Chondrocyte (in vitro differentiated cells): ENCODE measurements at regions not wholly inside any gene's neighbourhood (a gene's known extent, or its start where the extent isn't known, plus 50 kb on each side); places are given as distances from the start of the nearest gene placed in this dataset.

ENCODE experiments used
- DNase-seq: peaks from one replicate; pipeline ENCODE4 v3.0.0; 2021; ENCODE audit warnings: mixed read lengths, low spot score
- H3K27ac Mint-ChIP-seq: one replicate; pipeline ENCODE4 v1.8.0; 2021; ENCODE audit warnings: mild to moderate bottlenecking, moderate library complexity, mixed read lengths; ENCODE audit not compliant: unreplicated experiment
- H3K27me3 Mint-ChIP-seq: 2 replicates; pipeline ENCODE4 v1.8.0; 2021; ENCODE audit warnings: low read depth, mixed read lengths
- H3K36me3 Mint-ChIP-seq: 2 replicates; pipeline ENCODE4 v1.8.0; 2021; ENCODE audit warnings: low read depth, mixed read lengths
- H3K4me1 Mint-ChIP-seq: 2 replicates; pipeline ENCODE4 v1.8.0; 2021; ENCODE audit warnings: low read depth, mild to moderate bottlenecking, mixed read lengths
- H3K4me3 Mint-ChIP-seq: one replicate; pipeline ENCODE4 v1.8.0; 2021; ENCODE audit warnings: mild to moderate bottlenecking, moderate library complexity, mixed read lengths; ENCODE audit not compliant: unreplicated experiment
- H3K9me3 Mint-ChIP-seq: 2 replicates; pipeline ENCODE4 v1.8.0; 2021; ENCODE audit warnings: low read depth, mixed read lengths
- CTCF ChIP-seq: fragments of 200-600 bp; sonication (generic); IDR thresholded peaks from 2 replicates; pipeline ENCODE4 v1.5.0; 2021; ENCODE audit warnings: antibody characterized with exemption, mild to moderate bottlenecking, moderate library complexity

- H3K36me3 Mint-ChIP-seq = no peaks in the 10 kb centered on the region
- H3K9me3 Mint-ChIP-seq = no peaks in the 10 kb centered on the region
- no peak for DNase-seq
- TF ChIP-seq CTCF = no peak
- H3K4me1 Mint-ChIP-seq = peaks cover 40% of the 10 kb centered on the region
- H3K4me3 Mint-ChIP-seq = no peak overlapping the region
- H3K27ac Mint-ChIP-seq = no peak overlapping the region
- H3K27me3 Mint-ChIP-seq = peaks cover 5% of the 10 kb centered on the region
These were observed 89.4 kb upstream of the TLL1 start for GRCh38 chr4:165783626-165784025.

GRCh38 chr4:165784672-165785071 lies 88.4 kb upstream of the TLL1 start:
- peaks cover 50% of the 10 kb centered on the region for H3K4me1 Mint-ChIP-seq
- DNase-seq = no peak
- H3K27me3 Mint-ChIP-seq = peaks cover 5% of the 10 kb centered on the region
- no peaks in the 10 kb centered on the region for H3K36me3 Mint-ChIP-seq
- TF ChIP-seq CTCF = no peak
- no peaks in the 10 kb centered on the region for H3K9me3 Mint-ChIP-seq
- no peak overlapping the region for H3K27ac Mint-ChIP-seq
- H3K4me3 Mint-ChIP-seq = no peak overlapping the region

GRCh38 chr4:165785337-165785736 lies 87.7 kb upstream of the TLL1 start:
- no peak overlapping the region for H3K27ac Mint-ChIP-seq
- no peak overlapping the region for H3K4me3 Mint-ChIP-seq
- no peak for DNase-seq
- H3K9me3 Mint-ChIP-seq = no peaks in the 10 kb centered on the region
- H3K36me3 Mint-ChIP-seq = no peaks in the 10 kb centered on the region
- H3K27me3 Mint-ChIP-seq = peaks cover 5% of the 10 kb centered on the region
- peaks cover 47% of the 10 kb centered on the region for H3K4me1 Mint-ChIP-seq
- no peak for TF ChIP-seq CTCF

- no peaks in the 10 kb centered on the region for H3K36me3 Mint-ChIP-seq
- no peak for DNase-seq
- no peak for TF ChIP-seq CTCF
- peaks cover 47% of the 10 kb centered on the region for H3K4me1 Mint-ChIP-seq
- H3K9me3 Mint-ChIP-seq = no peaks in the 10 kb centered on the region
- H3K4me3 Mint-ChIP-seq = no peak overlapping the region
- H3K27ac Mint-ChIP-seq = no peak overlapping the region
- no peaks in the 10 kb centered on the region for H3K27me3 Mint-ChIP-seq
These were observed 85.3 kb upstream of the TLL1 start for GRCh38 chr4:165787516-165788274.

- H3K9me3 Mint-ChIP-seq = no peaks in the 10 kb centered on the region
- TF ChIP-seq CTCF = no peak
- no peak for DNase-seq
- no peak overlapping the region for H3K4me3 Mint-ChIP-seq
- H3K27ac Mint-ChIP-seq = peak overlapping the region; percentile 57
- H3K36me3 Mint-ChIP-seq = no peaks in the 10 kb centered on the region
- H3K27me3 Mint-ChIP-seq = no peaks in the 10 kb centered on the region
- H3K4me1 Mint-ChIP-seq = peaks cover 42% of the 10 kb centered on the region
These were observed 84.2 kb upstream of the TLL1 start for GRCh38 chr4:165788686-165789463.
